HCT116 (cell line): ENCODE measurements at regions not wholly inside any gene's neighbourhood (a gene's known extent, or its start where the extent isn't known, plus 50 kb on each side); places are given as distances from the start of the nearest gene placed in this dataset.

ENCODE experiments used
- ATAC-seq: fragments of 200-7000 bp; cut with Tn5 transposase; 2 replicates; pipeline ENCODE4 v1.9.1; 2020; ENCODE audit warnings: mild to moderate bottlenecking, moderate library complexity
- BruUV-seq: library from RNA; stranded (reverse); fragments of 400-500 nt; replicated peaks from 2 replicates; lab custom pipeline; 2021; lab: Mats Ljungman, UMichigan
- CTCF ChIA-PET: fragments of 300-600 bp; sonication (Branson Sonifier 250); formaldehyde crosslinking; loops from one replicate; lab custom pipeline; 2021; ENCODE audit warnings: antibody characterized with exemption; lab: Charles Lee
- POLR2A ChIA-PET: fragments of 300-600, 350-600 bp; sonication (Branson Sonifier 250); formaldehyde crosslinking; loops from one replicate; lab custom pipeline; 2021; ENCODE audit warnings: antibody characterized with exemption; lab: Charles Lee
- RAD21 ChIA-PET, 2 experiments: fragments of 300-600 bp; sonication (Branson Sonifier 250); formaldehyde crosslinking; loops; one replicate each; lab custom pipeline; 2023; ENCODE audit warnings: low total read pairs in 2 of 2; ENCODE audit not compliant: uncharacterized antibody in 2 of 2, unreplicated experiment in 2 of 2, low non-redundant PET in 1 of 2; lab: Charles Lee
- DNase-seq: peaks from one replicate; pipeline ENCODE4 v3.0.0-alpha.2; 2010; ENCODE audit warnings: low read depth, low spot score
- H2AFZ ChIP-seq: fragments of 200-600 bp; shearing (Covaris generic), sonication (generic); 2 replicates; pipeline ENCODE4 v1.6.1; 2017; ENCODE audit warnings: low read depth, mixed run types, mixed read lengths, antibody characterized with exemption, low read length; ENCODE audit not compliant: poor library complexity, severe bottlenecking
- H3K27ac ChIP-seq: 2 replicates; pipeline ENCODE4 v1.5.1; 2012; ENCODE audit warnings: low read depth, low read length
- H3K27me3 ChIP-seq: fragments of 200-600 bp; sonication (generic); 2 replicates; pipeline ENCODE4 v1.6.1; 2016; ENCODE audit warnings: mixed run types, low read length, mixed read lengths; ENCODE audit not compliant: insufficient read depth
- H3K36me3 ChIP-seq, 2 experiments: fragments of 200-500 bp in 1 of 2; fragments of 200-600 bp in 1 of 2; sonication (Bioruptor generic) in 1 of 2; sonication (generic) in 1 of 2; 2 replicates each; pipeline versions ENCODE4 v1.5.1 to v1.6.1; 2014 to 2016; ENCODE audit warnings: low read length in 2 of 2, inconsistent platforms in 1 of 2, mixed read lengths in 1 of 2, mixed run types in 1 of 2; ENCODE audit not compliant: insufficient read depth in 2 of 2, control insufficient read depth in 1 of 2
- H3K4me1 ChIP-seq, 2 experiments: fragments of 200-600 bp in 1 of 2; sonication (generic) in 1 of 2; 2 replicates each; pipeline versions ENCODE4 v1.5.1 to v1.6.1; 2012 to 2017; ENCODE audit warnings: low read length in 2 of 2, inconsistent platforms in 1 of 2, mild to moderate bottlenecking in 1 of 2, mixed read lengths in 1 of 2, mixed run types in 1 of 2, moderate library complexity in 1 of 2; ENCODE audit not compliant: insufficient read depth in 2 of 2, control insufficient read depth in 1 of 2
- H3K4me2 ChIP-seq: fragments of 200-600 bp; sonication (generic); 2 replicates; pipeline ENCODE4 v1.6.1; 2017; ENCODE audit warnings: mixed run types, low read length, mixed read lengths
- H3K4me3 ChIP-seq, 2 experiments: fragments of 200-600 bp in 1 of 2; sonication (generic) in 1 of 2; replicated peaks in 1 of 2; 2 replicates each; pipeline ENCODE4 v1.5.1; 2011 to 2016; ENCODE audit warnings: low read length in 2 of 2, control low read depth in 1 of 2, low read depth in 1 of 2, mild to moderate bottlenecking in 1 of 2, mixed read lengths in 1 of 2, mixed run types in 1 of 2
- H3K79me2 ChIP-seq: fragments of 200-600 bp; sonication (generic); 2 replicates; pipeline ENCODE4 v1.6.1; 2017; ENCODE audit warnings: mild to moderate bottlenecking, mixed run types, low read length, moderate library complexity, mixed read lengths; ENCODE audit not compliant: insufficient read depth
- H3K9ac ChIP-seq: fragments of 200-600 bp; sonication (generic); 2 replicates; pipeline ENCODE4 v1.6.1; 2016; ENCODE audit warnings: low read length, mixed read lengths
- H3K9me2 ChIP-seq: fragments of 200-600 bp; sonication (generic), shearing (Covaris generic); 2 replicates; pipeline ENCODE4 v1.6.1; 2017; ENCODE audit warnings: mixed run types, mild to moderate bottlenecking, moderate library complexity; ENCODE audit not compliant: insufficient read depth
- H3K9me3 ChIP-seq, 2 experiments: fragments of 200-500 bp in 1 of 2; fragments of 200-600 bp in 1 of 2; sonication (Bioruptor generic) in 1 of 2; sonication (generic) in 1 of 2; 2 replicates each; pipeline ENCODE4 v1.6.1; 2014 to 2017; ENCODE audit warnings: low read length in 2 of 2, mixed read lengths in 2 of 2, inconsistent platforms in 1 of 2, low read depth in 1 of 2, mild to moderate bottlenecking in 1 of 2, mixed run types in 1 of 2, moderate library complexity in 1 of 2; ENCODE audit not compliant: control insufficient read depth in 1 of 2, insufficient read depth in 1 of 2
- H4K20me1 ChIP-seq: fragments of 200-600 bp; sonication (generic), shearing (Covaris generic); 2 replicates; pipeline ENCODE4 v1.6.1; 2017; ENCODE audit warnings: mixed run types, mild to moderate bottlenecking, moderate library complexity; ENCODE audit not compliant: insufficient read depth
- ATF3 ChIP-seq: IDR thresholded peaks from 2 replicates; pipeline ENCODE4 v1.6.1; 2012
- CEBPB ChIP-seq: IDR thresholded peaks from 2 replicates; pipeline ENCODE4 v1.6.1; 2012; ENCODE audit warnings: low read depth
- ELF1 ChIP-seq: IDR thresholded peaks from 2 replicates; pipeline ENCODE4 v1.6.1; 2012; ENCODE audit warnings: low read depth, borderline replicate concordance
- EZH2phosphoT487 ChIP-seq: fragments of 200-600 bp; IDR thresholded peaks from 2 replicates; pipeline ENCODE4 v1.6.1; 2018; ENCODE audit warnings: antibody characterized with exemption, borderline replicate concordance
- POLR2A ChIP-seq: IDR thresholded peaks from 2 replicates; pipeline ENCODE4 v1.7.0; 2011; ENCODE audit warnings: borderline replicate concordance; ENCODE audit not compliant: insufficient read depth, insufficient read length; ENCODE audit errors: extremely low read depth
- POLR2AphosphoS5 ChIP-seq: IDR thresholded peaks from 2 replicates; pipeline ENCODE4 v1.6.1; 2011; ENCODE audit warnings: mild to moderate bottlenecking, low read depth, low read length, moderate library complexity
- SIN3A ChIP-seq: IDR thresholded peaks from 2 replicates; pipeline ENCODE4 v1.6.1; 2012; ENCODE audit warnings: low read depth
- SP1 ChIP-seq: IDR thresholded peaks from 2 replicates; pipeline ENCODE4 v1.6.1; 2012; ENCODE audit warnings: low read depth
- SRF ChIP-seq: IDR thresholded peaks from 2 replicates; pipeline ENCODE4 v1.6.1; 2012; ENCODE audit warnings: low read depth
- ZNF274 ChIP-seq: fragments of 200-500 bp; sonication (Bioruptor generic); IDR thresholded peaks from 2 replicates; pipeline ENCODE4 v1.6.1; 2014; ENCODE audit warnings: mild to moderate bottlenecking, low read depth, low read length, inconsistent platforms
- intact Hi-C: fragments of 100-400 bp; cut with micrococcal nuclease; formaldehyde crosslinking; loops from 2 replicates; pipeline ENCODE4 v1.10.0; 2022

- BruUV-seq, result no TSS peak
- peak overlapping the region; percentile 18 for H2AFZ ChIP-seq
- H3K4me1 ChIP-seq, result peaks cover 0 to 22% of the 10 kb centered on the region in 2 experiments; a peak in 2 of 4 replicates
- no peaks in the 10 kb centered on the region for H3K79me2 ChIP-seq
- no peak overlapping the region for H3K27ac ChIP-seq
- H3K9me3 ChIP-seq, result 0 out of 4 replicates have a peak, but pooled peaks cover 0 to under 1% of the 10 kb centered on the region in 2 experiments
- no peak for DNase-seq
- H3K4me2 ChIP-seq, result no peak overlapping the region
- H4K20me1 ChIP-seq, result no peaks in the 10 kb centered on the region
- ChIA-PET RAD21 (no interaction called here), POLR2A (no interaction called here), CTCF (no interaction called here)
- H3K27me3 ChIP-seq, result no peaks in the 10 kb centered on the region
- TF ChIP-seq POLR2A, result no peak
- H3K9ac ChIP-seq, result no peak overlapping the region
- ATAC-seq, result no peak
- no peak overlapping the region for H3K4me3 ChIP-seq
- no peaks in the 10 kb centered on the region for H3K9me2 ChIP-seq
- H3K36me3 ChIP-seq, result no peaks in the 10 kb centered on the region
- intact Hi-C loops, result no loop called here
These were observed 638.3 kb downstream of the NR2F1-AS1 start for GRCh38 chr5:92942762-92943161.

- Histone ChIP-seq H3K9me2 (no peaks in the 10 kb centered on the region), H3K9me3 (no peaks in the 10 kb centered on the region), H2AFZ (no peak overlapping the region), H4K20me1 (no peaks in the 10 kb centered on the region), H3K4me1 (peaks cover 0 to 22% of the 10 kb centered on the region in 2 experiments; a peak in 2 of 4 replicates), H3K27me3 (no peaks in the 10 kb centered on the region), H3K4me2 (no peak overlapping the region), H3K4me3 (no peak overlapping the region), H3K36me3 (no peaks in the 10 kb centered on the region), H3K27ac (0 out of 2 replicates have a peak overlapping the region, but pooled peaks have one; percentile 15), H3K79me2 (no peaks in the 10 kb centered on the region), H3K9ac (no peak overlapping the region)
- CTCF ChIA-PET, result no interaction called here
- no TSS peak for BruUV-seq
- intact Hi-C loops, result no loop called here
- POLR2A ChIA-PET, result no interaction called here
- ATAC-seq (no peak), DNase-seq (no peak)
- RAD21 ChIA-PET, result interaction anchor here in 1 of 2 experiments (1.2 kb wide), 1 partner anchor 223 kb away, joined by 3 read pairs; no protein-coding TSS in a partner anchor
- TF ChIP-seq SP1, result no peak
- TF ChIP-seq SIN3A, result no peak
- TF ChIP-seq SRF, result no peak
- TF ChIP-seq CEBPB, result no peak
- TF ChIP-seq ELF1, result no peak
- TF ChIP-seq POLR2AphosphoS5, result no peak
- no peak for TF ChIP-seq POLR2A
- no peak for TF ChIP-seq ATF3
- no peak for TF ChIP-seq ZNF274
- no peak for TF ChIP-seq EZH2phosphoT487
These were observed 639.2 kb downstream of the NR2F1-AS1 start for GRCh38 chr5:92941806-92942205.
